Neural progenitor cell (in vitro differentiated cells): ENCODE measurements at regions not wholly inside any gene's neighbourhood (a gene's known extent, or its start where the extent isn't known, plus 50 kb on each side); places are given as distances from the start of the nearest gene placed in this dataset.

Experiments used
- CTCF ChIP-seq: fragments of 200-600 bp; sonication (generic); IDR thresholded peaks from 2 replicates; pipeline ENCODE4 v1.5.1; 2017; ENCODE audit warnings: antibody characterized with exemption, mild to moderate bottlenecking
- EZH2 ChIP-seq: fragments of 200-600 bp; sonication (generic); IDR thresholded peaks from 2 replicates; pipeline ENCODE4 v1.6.1; 2017; ENCODE audit warnings: antibody characterized with exemption, mild to moderate bottlenecking, moderate library complexity

- TF ChIP-seq EZH2 (no peak), CTCF (no peak)
Measured at GRCh38 chr19:28940751-28941500, 272.0 kb downstream of the UQCRFS1 start.
